ENCODE measurements at regions not wholly inside any gene's neighbourhood (a gene's known extent, or its start where the extent isn't known, plus 50 kb on each side); places are given as distances from the start of the nearest gene placed in this dataset.

GRCh38 chr19:30180691-30181090 lies 191.5 kb upstream of the ZNF536 start:
- Histone ChIP-seq H3K27me3 (ENCODE audit: control insufficient read depth, low read length) (no peaks in the 10 kb centered on the region), H3K9me2 (replicated peaks; ENCODE audit: control insufficient read depth, low read length) (no peaks in the 10 kb centered on the region), H3K27ac (ENCODE audit: low read depth, low read length) (no peak overlapping the region), H3K4me1 (ENCODE audit: control insufficient read depth, low read length) (no peaks in the 10 kb centered on the region), H3K79me2 (ENCODE audit: control insufficient read depth, low read length) (no peaks in the 10 kb centered on the region), H3K36me3 (ENCODE audit: control insufficient read depth, low read length) (no peaks in the 10 kb centered on the region), H4K20me1 (ENCODE audit: control insufficient read depth, insufficient read depth, low read depth, low read length) (no peaks in the 10 kb centered on the region), H3K9me3 (ENCODE audit: control insufficient read depth, insufficient read depth, low read length) (peaks cover 5% of the 10 kb centered on the region), H3K4me3 (ENCODE audit: low read length) (no peak overlapping the region), H3F3A (ENCODE audit: control insufficient read depth, insufficient read depth) (no peaks in the 10 kb centered on the region), H3K4me2 (ENCODE audit: low read length) (no peak overlapping the region)
- TF ChIP-seq CTCF (IDR thresholded peaks at IDR 0.05; ENCODE audit: low read depth, low read length, poor library complexity, severe bottlenecking) (no peak), EZH2phosphoT487 (IDR thresholded peaks at IDR 0.05; ENCODE audit: borderline replicate concordance, low read length) (no peak)

- H3K27me3 ChIP-seq (ENCODE audit: control insufficient read depth, low read length): no peaks in the 10 kb centered on the region
- no peak overlapping the region for H3K4me2 ChIP-seq (ENCODE audit: low read length)
- H3K9me2 ChIP-seq (replicated peaks; ENCODE audit: control insufficient read depth, low read length): no peaks in the 10 kb centered on the region
- no peak overlapping the region for H3K4me3 ChIP-seq (ENCODE audit: low read length)
- peaks cover 5% of the 10 kb centered on the region for H3K9me3 ChIP-seq (ENCODE audit: control insufficient read depth, insufficient read depth, low read length)
- H3K79me2 ChIP-seq (ENCODE audit: control insufficient read depth, low read length): no peaks in the 10 kb centered on the region
- no peaks in the 10 kb centered on the region for H3F3A ChIP-seq (ENCODE audit: control insufficient read depth, insufficient read depth)
- H3K27ac ChIP-seq (ENCODE audit: low read depth, low read length): no peak overlapping the region
- H3K4me1 ChIP-seq (ENCODE audit: control insufficient read depth, low read length): no peaks in the 10 kb centered on the region
- no peaks in the 10 kb centered on the region for H3K36me3 ChIP-seq (ENCODE audit: control insufficient read depth, low read length)
- TF ChIP-seq EZH2phosphoT487 (IDR thresholded peaks at IDR 0.05; ENCODE audit: borderline replicate concordance, low read length) (no peak), CTCF (IDR thresholded peaks at IDR 0.05; ENCODE audit: low read depth, low read length, poor library complexity, severe bottlenecking) (no peak)
- H4K20me1 ChIP-seq (ENCODE audit: control insufficient read depth, insufficient read depth, low read depth, low read length): no peaks in the 10 kb centered on the region
These were observed 188.2 kb upstream of the ZNF536 start for GRCh38 chr19:30183807-30184490.

- Histone ChIP-seq H3K4me3 (ENCODE audit: low read length) (no peak overlapping the region), H3K9me2 (replicated peaks; ENCODE audit: control insufficient read depth, low read length) (no peaks in the 10 kb centered on the region), H3K27me3 (ENCODE audit: control insufficient read depth, low read length) (no peaks in the 10 kb centered on the region), H3K4me2 (ENCODE audit: low read length) (no peak overlapping the region), H3F3A (ENCODE audit: control insufficient read depth, insufficient read depth) (no peaks in the 10 kb centered on the region), H3K27ac (ENCODE audit: low read depth, low read length) (no peak overlapping the region), H3K79me2 (ENCODE audit: control insufficient read depth, low read length) (no peaks in the 10 kb centered on the region), H4K20me1 (ENCODE audit: control insufficient read depth, insufficient read depth, low read depth, low read length) (no peaks in the 10 kb centered on the region), H3K9me3 (ENCODE audit: control insufficient read depth, insufficient read depth, low read length) (no peaks in the 10 kb centered on the region), H3K36me3 (ENCODE audit: control insufficient read depth, low read length) (no peaks in the 10 kb centered on the region), H3K4me1 (ENCODE audit: control insufficient read depth, low read length) (no peaks in the 10 kb centered on the region)
- no peak for TF ChIP-seq CTCF (IDR thresholded peaks at IDR 0.05; ENCODE audit: low read depth, low read length, poor library complexity, severe bottlenecking)
- no peak for TF ChIP-seq EZH2phosphoT487 (IDR thresholded peaks at IDR 0.05; ENCODE audit: borderline replicate concordance, low read length)
These were observed 170.1 kb upstream of the ZNF536 start for GRCh38 chr19:30202060-30202600.

All from DOHH2 (cell line).